GM23338 (cell line): ENCODE measurements at regions not wholly inside any gene's neighbourhood (a gene's known extent, or its start where the extent isn't known, plus 50 kb on each side); places are given as distances from the start of the nearest gene placed in this dataset.

Experiments used
- ATAC-seq: fragments of 200-7000 bp; cut with Tn5 transposase; 3 replicates; pipeline ENCODE4 v1.9.1; 2020
- DNase-seq: peaks from one replicate; pipeline ENCODE4 v3.0.0-alpha.2; 2015; ENCODE audit warnings: low spot score
- H2AFZ ChIP-seq: fragments of 200-600 bp; sonication (generic); 2 replicates; pipeline ENCODE4 v1.8.0; 2016; ENCODE audit warnings: antibody characterized with exemption, mild to moderate bottlenecking, moderate library complexity
- H3F3A ChIP-seq: fragments of 200-600 bp; sonication (generic); replicated peaks from 2 replicates; pipeline ENCODE4 v1.8.0; 2017; ENCODE audit warnings: antibody characterized with exemption, mixed run types, low read depth
- H3K27ac ChIP-seq: fragments of 200-600 bp; sonication (generic); 2 replicates; pipeline ENCODE4 v1.6.1; 2016; ENCODE audit warnings: low read depth
- H3K27me3 ChIP-seq: fragments of 200-600 bp; sonication (generic); 2 replicates; pipeline ENCODE4 v1.8.0; 2016; ENCODE audit warnings: mild to moderate bottlenecking, mixed run types, moderate library complexity; ENCODE audit not compliant: insufficient read depth
- H3K36me3 ChIP-seq: fragments of 200-600 bp; sonication (generic); 2 replicates; pipeline ENCODE4 v1.8.0; 2016; ENCODE audit warnings: mild to moderate bottlenecking; ENCODE audit not compliant: insufficient read depth
- H3K4me1 ChIP-seq: fragments of 200-600 bp; sonication (generic); 2 replicates; pipeline ENCODE4 v1.8.0; 2016; ENCODE audit warnings: mild to moderate bottlenecking, moderate library complexity; ENCODE audit not compliant: insufficient read depth
- H3K4me2 ChIP-seq: fragments of 200-600 bp; sonication (generic); 2 replicates; pipeline ENCODE4 v1.7.1; 2017; ENCODE audit warnings: mixed run types
- H3K4me3 ChIP-seq: fragments of 200-600 bp; sonication (generic); 2 replicates; pipeline ENCODE4 v1.6.1; 2016; ENCODE audit warnings: mixed run types
- H3K79me2 ChIP-seq: fragments of 200-600 bp; sonication (generic); replicated peaks from 2 replicates; pipeline ENCODE4 v1.8.0; 2017; ENCODE audit warnings: mild to moderate bottlenecking; ENCODE audit not compliant: insufficient read depth
- H3K9me2 ChIP-seq: fragments of 200-600 bp; sonication (generic); 2 replicates; pipeline ENCODE4 v1.8.0; 2017; ENCODE audit not compliant: insufficient read depth
- H4K20me1 ChIP-seq: fragments of 200-600 bp; sonication (generic); replicated peaks from 2 replicates; pipeline ENCODE4 v1.8.0; 2017; ENCODE audit warnings: mild to moderate bottlenecking; ENCODE audit not compliant: insufficient read depth
- H3K27ac Mint-ChIP-seq: 2 replicates; pipeline ENCODE4 v1.8.0; 2020; ENCODE audit warnings: inconsistent platforms, mild to moderate bottlenecking, moderate library complexity, mixed read lengths
- H3K27me3 Mint-ChIP-seq: 3 replicates; pipeline ENCODE4 v1.8.0; 2022; ENCODE audit warnings: low read depth, mild to moderate bottlenecking, moderate library complexity, mixed read lengths, inconsistent platforms; ENCODE audit not compliant: insufficient read depth, poor library complexity
- H3K36me3 Mint-ChIP-seq: 3 replicates; pipeline ENCODE4 v1.8.0; 2021; ENCODE audit warnings: low read depth, mild to moderate bottlenecking, inconsistent platforms, moderate library complexity, mixed read lengths
- H3K4me1 Mint-ChIP-seq: 3 replicates; pipeline ENCODE4 v1.8.0; 2020; ENCODE audit warnings: mild to moderate bottlenecking, inconsistent platforms, mixed read lengths
- H3K4me3 Mint-ChIP-seq: 3 replicates; pipeline ENCODE4 v1.8.0; 2021; ENCODE audit warnings: moderate library complexity, mild to moderate bottlenecking, inconsistent platforms, mixed read lengths
- H3K9me3 Mint-ChIP-seq: 3 replicates; pipeline ENCODE4 v1.8.0; 2020; ENCODE audit warnings: moderate library complexity, mild to moderate bottlenecking, inconsistent platforms, mixed read lengths
- CTCF ChIP-seq, 2 experiments: fragments of 200-600 bp in 1 of 2; sonication (generic) in 1 of 2; conservative IDR thresholded peaks; 2 replicates each; pipeline versions ENCODE4 v1.5.1 to v1.6.1; 2016 to 2017; ENCODE audit warnings: antibody characterized with exemption in 2 of 2, low read depth in 2 of 2, mild to moderate bottlenecking in 2 of 2, moderate library complexity in 1 of 2
- EZH2 ChIP-seq: fragments of 200-600 bp; sonication (generic); IDR thresholded peaks from one replicate; pipeline ENCODE4 v1.8.0; 2017; ENCODE audit warnings: antibody characterized with exemption, mild to moderate bottlenecking, low read depth; ENCODE audit not compliant: unreplicated experiment
- EZH2phosphoT487 ChIP-seq: fragments of 200-600 bp; sonication (generic); IDR thresholded peaks from one replicate; pipeline ENCODE4 v1.8.1; 2018; ENCODE audit warnings: antibody characterized with exemption; ENCODE audit not compliant: unreplicated experiment
- REST ChIP-seq: IDR thresholded peaks from one replicate; pipeline ENCODE4 v1.6.1; 2018; ENCODE audit warnings: antibody characterized with exemption; ENCODE audit not compliant: unreplicated experiment
- STAT1 ChIP-seq: IDR thresholded peaks from one replicate; pipeline ENCODE4 v1.6.1; 2016; ENCODE audit warnings: antibody characterized with exemption; ENCODE audit not compliant: unreplicated experiment
- ZNF114 ChIP-seq: fragments of 250-450 bp; sonication (Bioruptor Pico); IDR thresholded peaks from 2 replicates; pipeline ENCODE4 v1.5.0; 2020; ENCODE audit warnings: mild to moderate bottlenecking, moderate library complexity
- ZNF331 ChIP-seq: fragments of 250-450 bp; sonication (Bioruptor Pico); IDR thresholded peaks from 2 replicates; pipeline ENCODE4 v1.5.0; 2020; ENCODE audit warnings: low read depth, mild to moderate bottlenecking, moderate library complexity
- ZNF462 ChIP-seq: fragments of 250-450 bp; sonication (Bioruptor Pico); IDR thresholded peaks from 2 replicates; pipeline ENCODE4 v1.5.0; 2020; ENCODE audit warnings: mild to moderate bottlenecking, moderate library complexity

- Histone ChIP-seq H3K4me3 (no peak overlapping the region), H3K27ac (no peak overlapping the region), H3K9me2 (peaks cover 26% of the 10 kb centered on the region), H3K79me2 (no peaks in the 10 kb centered on the region), H3K27me3 (no peaks in the 10 kb centered on the region), H3K4me2 (no peak overlapping the region), H3K36me3 (no peaks in the 10 kb centered on the region), H2AFZ (no peak overlapping the region), H4K20me1 (no peaks in the 10 kb centered on the region), H3F3A (no peaks in the 10 kb centered on the region), H3K4me1 (no peaks in the 10 kb centered on the region)
- Mint-ChIP-seq H3K4me3 (no peak overlapping the region), H3K4me1 (no peaks in the 10 kb centered on the region), H3K9me3 (peaks cover 2% of the 10 kb centered on the region; the same call in 1 of the 3 replicates), H3K36me3 (no peaks in the 10 kb centered on the region), H3K27me3 (no peaks in the 10 kb centered on the region), H3K27ac (no peak overlapping the region)
- TF ChIP-seq ZNF331 (no peak), CTCF (conservative IDR thresholded peaks at IDR 0.05; ENCODE audit: low read depth in 2 of 2) (no peak), EZH2phosphoT487 (no peak), ZNF114 (CRISPR knock-in tag) (no peak), ZNF462 (CRISPR knock-in tag) (no peak), REST (no peak), STAT1 (no peak), EZH2 (no peak)
- DNase-seq (no peak), ATAC-seq (no peak)
Measured at GRCh38 chr2:7625392-7626138, 708.4 kb downstream of the RNF144A start.
